DOHH2 (cell line): ENCODE measurements at regions not wholly inside any gene's neighbourhood (a gene's known extent, or its start where the extent isn't known, plus 50 kb on each side); places are given as distances from the start of the nearest gene placed in this dataset.

Experiments
- H3F3A ChIP-seq: fragments of 200-600 bp; sonication (generic), shearing (Covaris generic); 2 replicates; pipeline ENCODE4 v1.6.0; 2016; ENCODE audit warnings: antibody characterized with exemption, mild to moderate bottlenecking; ENCODE audit not compliant: control insufficient read depth, insufficient read depth
- H3K27ac ChIP-seq: fragments of 200-600 bp; sonication (generic); 2 replicates; pipeline ENCODE4 v1.5.1; 2014; ENCODE audit warnings: low read depth, mild to moderate bottlenecking, low read length, moderate library complexity
- H3K27me3 ChIP-seq: fragments of 200-600 bp; sonication (generic); 2 replicates; pipeline ENCODE4 v1.6.1; 2014; ENCODE audit warnings: mild to moderate bottlenecking, low read length, mixed read lengths; ENCODE audit not compliant: control insufficient read depth
- H3K36me3 ChIP-seq: fragments of 200-600 bp; sonication (generic); 2 replicates; pipeline ENCODE4 v1.6.1; 2014; ENCODE audit warnings: mild to moderate bottlenecking, low read length, moderate library complexity, mixed read lengths; ENCODE audit not compliant: control insufficient read depth
- H3K4me1 ChIP-seq: fragments of 200-600 bp; sonication (generic); 2 replicates; pipeline ENCODE4 v1.6.1; 2014; ENCODE audit warnings: mild to moderate bottlenecking, low read length, mixed read lengths; ENCODE audit not compliant: control insufficient read depth
- H3K4me2 ChIP-seq: fragments of 200-600 bp; sonication (generic); 2 replicates; pipeline ENCODE4 v1.6.0; 2014; ENCODE audit warnings: mild to moderate bottlenecking, low read length, moderate library complexity
- H3K4me3 ChIP-seq: fragments of 200-600 bp; sonication (generic); 2 replicates; pipeline ENCODE4 v1.5.1; 2014; ENCODE audit warnings: mild to moderate bottlenecking, low read length, mixed read lengths
- H3K79me2 ChIP-seq: fragments of 200-600 bp; sonication (generic); 2 replicates; pipeline ENCODE4 v1.6.1; 2014; ENCODE audit warnings: mild to moderate bottlenecking, low read length, mixed read lengths; ENCODE audit not compliant: control insufficient read depth
- H3K9me2 ChIP-seq: fragments of 200-600 bp; sonication (generic); replicated peaks from 2 replicates; pipeline ENCODE4 v1.6.1; 2014; ENCODE audit warnings: mild to moderate bottlenecking, low read length, mixed read lengths; ENCODE audit not compliant: control insufficient read depth
- H3K9me3 ChIP-seq: fragments of 200-600 bp; sonication (generic); 2 replicates; pipeline ENCODE4 v1.6.1; 2014; ENCODE audit warnings: antibody characterized with exemption, low read length, mixed read lengths; ENCODE audit not compliant: control insufficient read depth, insufficient read depth
- H4K20me1 ChIP-seq: fragments of 200-600 bp; sonication (generic); 2 replicates; pipeline ENCODE4 v1.6.0; 2014; ENCODE audit warnings: low read depth, mild to moderate bottlenecking, antibody characterized with exemption, low read length, moderate library complexity; ENCODE audit not compliant: control insufficient read depth, insufficient read depth
- CTCF ChIP-seq: fragments of 200-600 bp; sonication (generic); IDR thresholded peaks from one replicate; pipeline ENCODE4 v1.5.1; 2014; ENCODE audit warnings: antibody characterized with exemption, mild to moderate bottlenecking, low read depth, low read length; ENCODE audit not compliant: poor library complexity, severe bottlenecking
- EZH2phosphoT487 ChIP-seq: fragments of 200-600 bp; sonication (generic); IDR thresholded peaks from 2 replicates; pipeline ENCODE4 v1.6.1; 2017; ENCODE audit warnings: borderline replicate concordance, mild to moderate bottlenecking, antibody characterized with exemption, low read length, moderate library complexity, mixed read lengths

- Histone ChIP-seq H3K9me2 (no peaks in the 10 kb centered on the region), H4K20me1 (no peaks in the 10 kb centered on the region), H3F3A (no peaks in the 10 kb centered on the region), H3K9me3 (no peaks in the 10 kb centered on the region), H3K79me2 (no peaks in the 10 kb centered on the region), H3K4me1 (peaks cover 4% of the 10 kb centered on the region), H3K4me3 (no peak overlapping the region), H3K36me3 (no peaks in the 10 kb centered on the region), H3K27me3 (no peaks in the 10 kb centered on the region), H3K27ac (no peak overlapping the region), H3K4me2 (no peak overlapping the region)
- TF ChIP-seq EZH2phosphoT487 (no peak), CTCF (no peak)
Measured at GRCh38 chr13:33352041-33352440, 66.5 kb upstream of the STARD13 start.

- Histone ChIP-seq H3K9me2 (no peaks in the 10 kb centered on the region), H4K20me1 (no peaks in the 10 kb centered on the region), H3F3A (no peaks in the 10 kb centered on the region), H3K27me3 (no peaks in the 10 kb centered on the region), H3K4me2 (no peak overlapping the region), H3K9me3 (no peaks in the 10 kb centered on the region), H3K79me2 (no peaks in the 10 kb centered on the region), H3K27ac (no peak overlapping the region), H3K36me3 (no peaks in the 10 kb centered on the region), H3K4me3 (no peak overlapping the region), H3K4me1 (peaks cover 4% of the 10 kb centered on the region)
- TF ChIP-seq CTCF (no peak), EZH2phosphoT487 (no peak)
Measured at GRCh38 chr13:33352526-33352925, 67.0 kb upstream of the STARD13 start.

- Histone ChIP-seq H3K9me2 (no peaks in the 10 kb centered on the region), H3K9me3 (no peaks in the 10 kb centered on the region), H3K4me2 (no peak overlapping the region), H3K27me3 (no peaks in the 10 kb centered on the region), H3K4me3 (no peak overlapping the region), H3K4me1 (peaks cover 4% of the 10 kb centered on the region), H3F3A (no peaks in the 10 kb centered on the region), H4K20me1 (no peaks in the 10 kb centered on the region), H3K36me3 (no peaks in the 10 kb centered on the region), H3K79me2 (no peaks in the 10 kb centered on the region), H3K27ac (no peak overlapping the region)
- TF ChIP-seq CTCF (no peak), EZH2phosphoT487 (no peak)
Measured at GRCh38 chr13:33353210-33353609, 67.7 kb upstream of the STARD13 start.

- H3K79me2 ChIP-seq = no peaks in the 10 kb centered on the region
- TF ChIP-seq EZH2phosphoT487 = no peak
- no peaks in the 10 kb centered on the region for H4K20me1 ChIP-seq
- no peaks in the 10 kb centered on the region for H3K36me3 ChIP-seq
- no peaks in the 10 kb centered on the region for H3K9me2 ChIP-seq
- H3K4me2 ChIP-seq = no peak overlapping the region
- no peak overlapping the region for H3K4me3 ChIP-seq
- H3K27me3 ChIP-seq = no peaks in the 10 kb centered on the region
- H3F3A ChIP-seq = no peaks in the 10 kb centered on the region
- H3K9me3 ChIP-seq = no peaks in the 10 kb centered on the region
- H3K4me1 ChIP-seq = peaks cover 4% of the 10 kb centered on the region
- H3K27ac ChIP-seq = no peak overlapping the region
Measured at GRCh38 chr13:33353646-33354045, 68.1 kb upstream of the STARD13 start.
